Stimulated activated CD4-positive, alpha-beta T cell treated with anti-CD3 and anti-CD28 coated beads, Interleukin-1b, Interleukin-23, amount 100 ng/mL, for 4 hours (primary cell): ENCODE measurements at regions not wholly inside any gene's neighbourhood (a gene's known extent, or its start where the extent isn't known, plus 50 kb on each side); places are given as distances from the start of the nearest gene placed in this dataset.

ENCODE experiments used
- DNase-seq, 2 donors: peaks; one replicate each; pipeline ENCODE4 v3.0.0-alpha.2; 2020; ENCODE audit warnings: low read depth in 2 of 2

DNA sequence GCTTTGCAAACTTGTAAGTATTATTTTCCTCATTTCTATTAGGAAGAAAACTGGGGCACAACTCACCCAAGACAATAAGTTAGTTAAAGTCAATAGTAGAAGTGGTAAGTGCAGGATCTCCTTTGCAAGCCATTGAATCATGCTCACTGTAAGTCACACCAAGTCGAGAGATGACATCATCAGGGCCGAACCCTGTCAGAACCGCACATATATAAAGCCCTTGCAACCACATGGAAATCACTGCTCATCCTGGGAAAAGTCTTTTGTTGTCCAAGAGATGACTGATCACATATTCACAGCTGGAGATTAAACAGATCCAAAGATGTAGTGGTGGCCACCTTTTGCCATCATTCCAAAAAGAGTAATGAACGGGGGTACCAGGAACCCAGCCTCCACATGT is 484.8 kb upstream of the ID2 start:
- no peak for DNase-seq

- no peak for DNase-seq
These were observed 484.0 kb upstream of the ID2 start for GRCh38 chr2:8197825-8198224.

- DNase-seq: no peak
These were observed 483.0 kb upstream of the ID2 start for GRCh38 chr2:8198766-8199382.

DNA sequence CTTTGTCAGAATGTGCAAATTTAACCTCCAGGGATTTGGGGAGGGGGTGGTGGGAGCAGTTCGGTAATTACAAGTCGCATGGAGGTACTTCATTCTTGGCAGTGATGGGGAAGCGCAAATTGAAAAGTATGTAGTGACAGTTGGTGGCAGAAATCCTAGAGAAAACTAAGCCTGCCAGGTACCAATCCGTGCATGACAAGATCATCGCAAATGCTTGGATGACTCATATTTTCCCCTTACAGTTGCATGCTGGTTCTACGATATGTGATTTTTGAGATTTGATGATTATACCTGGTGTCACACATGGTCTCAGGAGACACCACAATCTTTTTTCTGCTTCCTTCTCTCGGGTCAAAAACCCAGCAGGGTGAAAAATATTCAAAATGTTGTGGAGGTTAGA is 479.7 kb upstream of the ID2 start:
- no peak for DNase-seq

DNA sequence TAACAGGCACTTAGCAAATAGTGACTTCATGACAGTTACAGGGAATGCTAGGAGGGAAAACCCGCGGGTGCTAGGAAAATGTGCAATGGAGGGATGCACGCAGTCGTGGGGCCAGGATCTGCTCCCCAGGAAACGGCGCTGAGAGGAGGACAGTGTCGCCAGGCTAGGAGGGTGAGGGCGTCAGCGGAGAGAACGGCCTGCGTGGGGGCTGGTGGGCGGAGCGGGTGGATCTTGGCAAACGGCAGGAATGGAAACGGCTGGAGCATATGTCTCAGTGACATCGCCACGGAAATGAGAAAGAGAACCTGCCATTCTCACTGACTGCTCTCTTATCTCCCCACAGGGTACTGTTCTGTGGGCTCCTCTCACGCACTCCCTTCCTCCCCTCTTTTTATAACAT is 478.5 kb upstream of the ID2 start:
- DNase-seq: no peak

DNA sequence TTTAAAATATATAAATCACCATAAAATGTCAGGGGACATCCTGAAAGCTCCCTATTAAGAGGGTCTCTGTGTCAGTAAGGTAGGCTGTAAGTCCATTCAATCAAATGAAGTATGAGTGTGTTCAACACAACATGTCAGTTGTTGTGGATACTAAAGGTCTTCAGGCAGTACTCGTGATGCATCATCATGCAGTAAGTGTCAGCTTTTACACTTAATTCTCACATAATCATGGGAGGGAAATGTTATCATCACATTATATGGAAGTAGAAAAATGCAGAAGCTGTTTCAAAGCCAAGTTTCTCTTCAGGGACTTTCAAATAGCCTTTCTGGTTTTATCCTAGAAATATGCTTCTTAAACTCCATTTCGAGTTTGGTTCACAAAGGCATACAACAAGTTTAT is 477.1 kb upstream of the ID2 start:
- DNase-seq: no peak

- DNase-seq: no peak
These were observed 472.4 kb upstream of the ID2 start for GRCh38 chr2:8209494-8209893.

- DNase-seq: no peak
These were observed 470.5 kb upstream of the ID2 start for GRCh38 chr2:8211384-8211783.

GRCh38 chr2:8212239-8212638 is 469.6 kb upstream of the ID2 start:
- DNase-seq: no peak

DNA sequence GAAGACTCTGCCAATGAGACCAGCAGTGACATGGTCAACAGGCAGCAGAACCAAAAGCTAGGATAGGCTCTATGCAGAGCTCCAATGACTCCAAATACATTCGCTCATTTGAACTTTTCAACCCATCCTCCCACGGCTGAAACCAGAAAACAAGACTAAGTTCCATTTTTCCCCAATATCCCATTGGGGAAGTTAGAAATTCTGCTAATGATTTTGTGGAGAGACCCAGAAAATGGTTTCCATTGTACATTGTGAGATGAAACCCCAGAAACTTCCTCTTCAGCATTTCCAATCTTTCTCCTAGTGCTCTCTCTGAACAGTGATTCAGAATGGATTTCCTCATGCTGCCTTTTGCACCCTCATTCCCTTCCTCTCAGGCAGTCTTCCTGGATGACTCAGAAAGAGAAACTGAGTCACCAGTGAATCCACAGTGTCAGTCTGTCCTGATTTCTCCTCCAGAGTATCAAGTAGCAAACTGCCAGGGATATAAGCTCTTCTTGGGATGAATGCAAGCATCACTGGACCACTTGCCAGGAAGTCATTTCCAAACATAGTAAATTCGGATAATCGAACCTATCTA is 467.7 kb upstream of the ID2 start:
- no peak for DNase-seq

DNA sequence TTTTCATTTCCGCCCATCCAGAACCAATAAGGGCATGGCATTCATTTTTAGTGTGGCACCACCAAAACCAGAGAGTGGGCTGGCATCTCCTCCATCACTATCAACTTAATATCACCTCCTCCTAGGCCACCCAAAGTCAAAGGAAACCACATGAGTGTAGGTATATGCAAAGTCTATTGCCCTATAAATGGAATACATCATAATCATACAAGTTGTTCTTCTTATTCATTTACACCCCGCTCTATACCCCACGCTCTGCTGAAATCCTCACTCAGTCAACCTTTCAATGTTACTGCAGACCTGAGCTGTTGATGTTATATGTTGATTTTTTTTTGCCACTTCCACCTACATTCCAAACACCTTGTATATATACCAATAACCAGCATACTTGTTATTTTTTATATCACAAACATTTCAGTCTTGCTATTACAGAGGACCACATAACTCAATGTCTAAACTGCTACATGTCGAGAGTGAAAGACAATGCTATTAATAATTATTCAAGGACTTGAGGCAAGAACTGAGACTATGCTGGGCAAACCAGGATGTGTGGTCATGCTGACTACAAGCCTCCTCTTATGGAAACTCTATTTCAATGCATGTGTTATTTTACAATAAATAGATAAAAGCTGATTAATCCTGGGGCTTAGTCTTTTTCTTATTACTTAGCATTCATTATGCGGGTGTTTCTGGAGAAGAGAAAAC is 466.5 kb upstream of the ID2 start:
- no peak for DNase-seq

- no peak for DNase-seq
These were observed 465.9 kb upstream of the ID2 start for GRCh38 chr2:8215982-8216381.

DNA sequence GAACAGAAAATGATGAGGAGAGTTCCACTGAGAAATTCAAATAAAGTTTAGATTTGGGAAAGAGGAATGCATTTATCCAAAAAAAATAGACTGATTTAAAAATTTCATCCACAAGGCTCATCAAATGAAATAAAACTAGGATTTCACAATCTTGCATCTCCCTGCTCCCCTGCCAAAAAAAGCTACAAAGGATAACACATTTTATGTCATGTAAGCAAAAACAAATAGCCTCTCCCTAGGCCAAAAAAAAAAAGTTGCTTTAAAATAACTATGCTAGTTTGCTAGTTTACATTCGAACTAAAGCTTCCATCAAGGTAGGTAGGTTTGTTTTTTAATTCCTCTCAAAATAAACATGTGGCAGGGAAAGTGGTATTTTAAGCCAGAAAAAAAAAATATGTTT is 465.5 kb upstream of the ID2 start:
- no peak for DNase-seq

- DNase-seq: no peak
These were observed 464.3 kb upstream of the ID2 start for GRCh38 chr2:8217468-8218030.

DNA sequence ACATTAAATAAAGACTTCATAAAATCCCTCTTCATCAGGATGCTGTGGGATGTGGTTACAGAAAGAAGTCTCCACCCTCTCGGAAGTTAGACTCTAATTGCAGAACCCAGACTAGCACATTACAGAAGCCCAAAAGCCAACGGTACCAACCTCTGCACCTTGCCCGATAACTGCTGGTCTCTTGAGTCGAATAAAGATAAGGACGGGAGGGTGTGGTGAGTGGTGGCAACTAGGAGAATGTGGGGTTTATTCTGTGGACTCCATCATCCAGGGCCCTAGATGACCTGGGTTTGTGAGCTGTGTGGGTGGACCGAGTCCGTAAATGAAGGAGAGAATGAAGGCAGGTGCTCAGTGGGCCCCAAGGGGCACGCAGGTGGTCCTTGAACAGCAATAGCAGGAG is 462.8 kb upstream of the ID2 start:
- no peak for DNase-seq

GRCh38 chr2:8219631-8220355 is 462.1 kb upstream of the ID2 start:
- no peak for DNase-seq

DNA sequence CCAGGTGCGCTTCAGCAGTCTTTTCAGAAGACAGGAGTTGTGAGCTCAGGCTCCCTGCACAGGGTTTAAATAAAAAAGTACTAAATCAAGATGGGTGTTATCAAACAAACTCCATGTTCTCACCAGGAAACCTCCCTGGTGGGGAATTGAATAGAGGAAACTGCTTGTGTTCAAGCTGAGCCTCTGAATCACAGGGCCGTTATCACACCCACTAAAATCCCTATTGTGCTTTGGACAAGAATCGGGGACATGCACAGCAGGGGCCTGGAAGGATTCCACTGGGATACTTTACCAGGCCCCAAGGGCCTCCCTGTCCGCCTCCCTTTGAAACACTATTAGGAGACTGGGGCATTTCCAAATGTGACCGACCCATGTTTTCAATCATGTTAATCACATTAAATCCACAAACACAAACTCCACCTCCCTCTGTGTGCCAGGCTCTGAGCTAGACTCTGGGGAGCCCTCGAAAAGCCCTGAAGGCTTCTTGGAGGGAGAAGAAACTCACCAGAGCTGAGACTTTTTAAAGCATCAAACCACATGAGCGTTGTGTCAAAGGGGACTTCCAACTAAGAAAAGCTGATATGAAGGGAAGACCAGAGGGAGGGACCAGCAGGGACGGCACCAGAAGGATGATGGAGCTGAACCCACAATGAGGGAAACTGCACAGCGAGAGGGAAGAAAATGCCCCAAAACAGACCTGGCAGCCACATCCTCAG is 458.7 kb upstream of the ID2 start:
- no peak for DNase-seq

DNA sequence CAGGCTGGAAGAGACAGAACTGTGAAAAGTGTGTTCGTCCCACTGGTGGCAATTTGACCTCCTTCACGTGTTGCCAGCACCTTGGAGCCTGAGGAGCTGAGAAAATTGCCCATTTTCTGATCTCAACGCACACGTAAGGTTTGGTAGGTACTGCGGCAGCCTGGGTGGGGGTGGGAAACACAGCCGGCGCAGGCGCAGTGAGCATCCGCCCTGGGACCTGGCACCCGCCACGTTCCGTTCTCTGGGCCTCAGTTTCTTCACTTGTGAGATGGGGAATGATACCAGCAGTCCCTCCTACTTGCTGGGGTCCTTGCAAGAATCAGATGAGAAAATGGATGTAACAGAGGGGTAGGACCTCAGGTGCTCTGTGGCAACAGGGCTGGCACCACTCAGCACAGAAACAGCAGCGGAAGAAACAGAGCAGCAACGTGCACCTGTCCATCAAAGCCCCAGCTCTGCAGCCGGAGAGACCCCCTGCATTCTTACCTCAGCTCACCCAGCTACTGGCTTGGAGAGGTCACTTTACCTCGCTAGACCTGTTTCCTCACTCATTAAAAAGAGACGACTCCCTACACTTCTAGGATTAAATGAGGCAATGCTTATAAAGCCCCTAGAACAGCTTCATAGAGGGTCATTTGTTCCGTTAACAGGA is 458.0 kb upstream of the ID2 start:
- no peak for DNase-seq

- no peak for DNase-seq
These were observed 457.3 kb upstream of the ID2 start for GRCh38 chr2:8224347-8225190.

- no peak for DNase-seq
These were observed 456.6 kb upstream of the ID2 start for GRCh38 chr2:8225266-8225665.
